ENCODE measurements at regions not wholly inside any gene's neighbourhood (a gene's known extent, or its start where the extent isn't known, plus 50 kb on each side); places are given as distances from the start of the nearest gene placed in this dataset.

DNA sequence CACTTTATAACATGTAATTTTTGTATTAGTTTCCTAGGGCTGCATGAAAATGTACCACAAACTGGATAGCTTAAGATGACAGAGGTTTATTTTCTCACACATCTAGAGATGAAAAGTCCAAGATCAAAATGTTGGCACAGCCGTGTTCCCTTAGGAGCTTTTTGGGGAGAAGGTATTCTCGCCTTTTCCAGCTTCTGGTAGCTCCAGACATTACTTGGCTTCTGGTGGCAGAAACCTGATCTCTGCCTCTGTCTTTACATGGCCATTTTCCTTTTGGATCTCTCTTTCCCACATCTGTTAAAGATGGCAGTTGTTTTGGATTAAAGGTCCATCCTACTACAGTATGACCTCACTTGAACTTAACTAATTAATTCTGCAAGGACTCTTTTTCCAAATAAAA lies 885.7 kb upstream of the CDH8 start:
- intact Hi-C loops (cut with DNase I; ENCODE audit: low total_unique reads): no loop called here
- no peak for DNase-seq

DNA sequence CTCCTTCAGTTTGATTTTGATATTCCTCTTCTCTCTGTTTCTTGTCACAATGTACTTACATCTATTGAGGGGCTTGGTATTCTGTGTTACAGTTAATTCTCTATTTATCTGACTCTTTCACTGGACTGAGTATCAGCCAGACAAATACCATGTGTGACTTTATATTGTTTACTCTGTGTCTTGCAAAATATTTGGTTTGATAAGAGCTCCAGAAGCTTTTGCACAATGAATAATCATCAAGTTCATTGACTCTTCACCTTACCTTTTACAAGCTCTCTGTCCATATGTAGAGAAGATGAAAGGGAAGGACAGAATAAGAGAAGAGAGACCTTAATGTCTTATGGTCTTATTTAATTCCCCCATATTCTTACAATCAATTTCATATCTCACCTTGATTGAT lies 877.7 kb upstream of the CDH8 start:
- intact Hi-C loops (cut with DNase I; ENCODE audit: low total_unique reads): no loop called here
- Histone ChIP-seq H3K4me1 (no peaks in the 10 kb centered on the region), H3K27ac (no peak overlapping the region), H3K9me3 (no peaks in the 10 kb centered on the region), H3K27me3 (no peaks in the 10 kb centered on the region), H3K36me3 (no peaks in the 10 kb centered on the region), H3K4me3 (no peak overlapping the region)
- TF ChIP-seq, protein P1, sequence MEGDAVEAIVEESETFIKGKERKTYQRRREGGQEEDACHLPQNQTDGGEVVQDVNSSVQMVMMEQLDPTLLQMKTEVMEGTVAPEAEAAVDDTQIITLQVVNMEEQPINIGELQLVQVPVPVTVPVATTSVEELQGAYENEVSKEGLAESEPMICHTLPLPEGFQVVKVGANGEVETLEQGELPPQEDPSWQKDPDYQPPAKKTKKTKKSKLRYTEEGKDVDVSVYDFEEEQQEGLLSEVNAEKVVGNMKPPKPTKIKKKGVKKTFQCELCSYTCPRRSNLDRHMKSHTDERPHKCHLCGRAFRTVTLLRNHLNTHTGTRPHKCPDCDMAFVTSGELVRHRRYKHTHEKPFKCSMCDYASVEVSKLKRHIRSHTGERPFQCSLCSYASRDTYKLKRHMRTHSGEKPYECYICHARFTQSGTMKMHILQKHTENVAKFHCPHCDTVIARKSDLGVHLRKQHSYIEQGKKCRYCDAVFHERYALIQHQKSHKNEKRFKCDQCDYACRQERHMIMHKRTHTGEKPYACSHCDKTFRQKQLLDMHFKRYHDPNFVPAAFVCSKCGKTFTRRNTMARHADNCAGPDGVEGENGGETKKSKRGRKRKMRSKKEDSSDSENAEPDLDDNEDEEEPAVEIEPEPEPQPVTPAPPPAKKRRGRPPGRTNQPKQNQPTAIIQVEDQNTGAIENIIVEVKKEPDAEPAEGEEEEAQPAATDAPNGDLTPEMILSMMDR (IDR thresholded peaks at IDR 0.05): no peak
- no peak for TF ChIP-seq POLR2A (IDR thresholded peaks at IDR 0.05)
- no peak for DNase-seq

More for the DNA sequence above, 885.7 kb upstream of the CDH8 start:
- Histone ChIP-seq H3K4me3 (no peak overlapping the region), H3K27me3 (no peaks in the 10 kb centered on the region), H3K4me1 (no peaks in the 10 kb centered on the region), H3K27ac (no peak overlapping the region), H3K9me3 (no peaks in the 10 kb centered on the region), H3K36me3 (no peaks in the 10 kb centered on the region)
- TF ChIP-seq, protein P1 (IDR thresholded peaks at IDR 0.05): no peak
- no peak for TF ChIP-seq POLR2A (IDR thresholded peaks at IDR 0.05)

- no peak for DNase-seq
- intact Hi-C loops (cut with DNase I; ENCODE audit: low total_unique reads): no loop called here
- Histone ChIP-seq H3K9me3 (no peaks in the 10 kb centered on the region), H3K27ac (no peak overlapping the region), H3K27me3 (no peaks in the 10 kb centered on the region), H3K36me3 (no peaks in the 10 kb centered on the region), H3K4me1 (no peaks in the 10 kb centered on the region), H3K4me3 (no peak overlapping the region)
- TF ChIP-seq, protein P1 (IDR thresholded peaks at IDR 0.05): no peak
- no peak for TF ChIP-seq POLR2A (IDR thresholded peaks at IDR 0.05)
These were observed 877.1 kb upstream of the CDH8 start for GRCh38 chr16:62913333-62913732.

- no peaks in the 10 kb centered on the region for H3K27me3 ChIP-seq
- intact Hi-C loops (cut with DNase I; ENCODE audit: low total_unique reads): no loop called here
- no peak overlapping the region for H3K27ac ChIP-seq
- no peaks in the 10 kb centered on the region for H3K36me3 ChIP-seq
- TF ChIP-seq, protein P1 (IDR thresholded peaks at IDR 0.05): no peak
- no peak for TF ChIP-seq POLR2A (IDR thresholded peaks at IDR 0.05)
- no peaks in the 10 kb centered on the region for H3K4me1 ChIP-seq
- no peak overlapping the region for H3K4me3 ChIP-seq
- no peaks in the 10 kb centered on the region for H3K9me3 ChIP-seq
- DNase-seq: no peak
These were observed 873.4 kb upstream of the CDH8 start for GRCh38 chr16:62909597-62909996.

GRCh38 chr16:62907562-62907961 lies 871.3 kb upstream of the CDH8 start:
- no peak for TF ChIP-seq POLR2A (IDR thresholded peaks at IDR 0.05)
- TF ChIP-seq, protein P1 (IDR thresholded peaks at IDR 0.05): no peak
- Histone ChIP-seq H3K4me3 (no peak overlapping the region), H3K36me3 (no peaks in the 10 kb centered on the region), H3K9me3 (no peaks in the 10 kb centered on the region), H3K4me1 (no peaks in the 10 kb centered on the region), H3K27ac (no peak overlapping the region), H3K27me3 (no peaks in the 10 kb centered on the region)
- intact Hi-C loops (cut with DNase I; ENCODE audit: low total_unique reads): no loop called here
- no peak for DNase-seq

All from uterus (tissue), 3 donors.